NCI-H1105 (cell line): ENCODE measurements at regions not wholly inside any gene's neighbourhood (a gene's known extent, or its start where the extent isn't known, plus 50 kb on each side); places are given as distances from the start of the nearest gene placed in this dataset.

Experiments used
- DNase-seq: peaks from one replicate; lab custom pipeline; 2025; lab: John Stamatoyannopoulos, UW

GRCh38 chr20:50258790-50259483 is 68.3 kb downstream of the CEBPB start:
- DNase-seq: no peak

GRCh38 chr20:50259705-50260478 is 69.3 kb downstream of the CEBPB start:
- no peak for DNase-seq

GRCh38 chr20:50260479-50261221 is 70.0 kb downstream of the CEBPB start:
- no peak for DNase-seq

- DNase-seq: no peak
These were observed 71.0 kb downstream of the CEBPB start for GRCh38 chr20:50261471-50262212.

GRCh38 chr20:50263831-50264230 is 73.2 kb downstream of the CEBPB start:
- no peak for DNase-seq

GRCh38 chr20:50264534-50265145 is 74.0 kb downstream of the CEBPB start:
- no peak for DNase-seq

- no peak for DNase-seq
These were observed 74.8 kb downstream of the CEBPB start for GRCh38 chr20:50265245-50265946.

- DNase-seq: no peak
These were observed 75.8 kb downstream of the CEBPB start for GRCh38 chr20:50266293-50267040.

GRCh38 chr20:50267041-50267865 is 76.6 kb downstream of the CEBPB start:
- DNase-seq: peak; percentile 72

GRCh38 chr20:50267866-50268219 is 77.2 kb downstream of the CEBPB start:
- DNase-seq: no peak

- DNase-seq: no peak
These were observed 78.7 kb downstream of the CEBPB start for GRCh38 chr20:50269091-50270033.

- DNase-seq: no peak
These were observed 79.4 kb downstream of the CEBPB start for GRCh38 chr20:50270034-50270395.

- no peak for DNase-seq
These were observed 79.9 kb downstream of the CEBPB start for GRCh38 chr20:50270569-50270968.

GRCh38 chr20:50271176-50271575 is 80.5 kb downstream of the CEBPB start:
- DNase-seq: no peak

- DNase-seq: no peak
These were observed 81.0 kb downstream of the CEBPB start for GRCh38 chr20:50271612-50272011.

- no peak for DNase-seq
These were observed 81.5 kb downstream of the CEBPB start for GRCh38 chr20:50272030-50272723.

- DNase-seq: no peak
These were observed 82.3 kb downstream of the CEBPB start for GRCh38 chr20:50272724-50273446.
